ENCODE measurements at regions not wholly inside any gene's neighbourhood (a gene's known extent, or its start where the extent isn't known, plus 50 kb on each side); places are given as distances from the start of the nearest gene placed in this dataset.

DNA sequence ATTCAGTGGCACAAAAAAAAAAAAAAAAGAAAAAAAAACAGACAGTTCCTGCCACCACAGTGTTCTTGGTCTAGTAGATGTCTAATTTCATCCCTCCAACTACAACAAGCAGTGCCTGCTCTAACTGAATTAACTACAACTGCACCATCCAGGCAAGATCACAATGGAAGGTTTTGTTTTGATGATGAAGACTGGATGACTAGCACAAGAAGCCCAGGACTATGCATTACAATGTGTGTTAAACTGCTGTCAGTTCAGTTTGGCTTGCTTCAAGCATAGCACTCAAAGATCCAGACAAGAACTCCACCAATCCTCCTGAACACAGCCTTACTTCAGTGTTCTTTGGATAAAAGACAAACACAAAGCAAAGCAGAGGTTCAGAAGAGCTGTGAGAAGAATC, 279.9 kb downstream of the GRIN2B start:
- TF ChIP-seq, protein P1, sequence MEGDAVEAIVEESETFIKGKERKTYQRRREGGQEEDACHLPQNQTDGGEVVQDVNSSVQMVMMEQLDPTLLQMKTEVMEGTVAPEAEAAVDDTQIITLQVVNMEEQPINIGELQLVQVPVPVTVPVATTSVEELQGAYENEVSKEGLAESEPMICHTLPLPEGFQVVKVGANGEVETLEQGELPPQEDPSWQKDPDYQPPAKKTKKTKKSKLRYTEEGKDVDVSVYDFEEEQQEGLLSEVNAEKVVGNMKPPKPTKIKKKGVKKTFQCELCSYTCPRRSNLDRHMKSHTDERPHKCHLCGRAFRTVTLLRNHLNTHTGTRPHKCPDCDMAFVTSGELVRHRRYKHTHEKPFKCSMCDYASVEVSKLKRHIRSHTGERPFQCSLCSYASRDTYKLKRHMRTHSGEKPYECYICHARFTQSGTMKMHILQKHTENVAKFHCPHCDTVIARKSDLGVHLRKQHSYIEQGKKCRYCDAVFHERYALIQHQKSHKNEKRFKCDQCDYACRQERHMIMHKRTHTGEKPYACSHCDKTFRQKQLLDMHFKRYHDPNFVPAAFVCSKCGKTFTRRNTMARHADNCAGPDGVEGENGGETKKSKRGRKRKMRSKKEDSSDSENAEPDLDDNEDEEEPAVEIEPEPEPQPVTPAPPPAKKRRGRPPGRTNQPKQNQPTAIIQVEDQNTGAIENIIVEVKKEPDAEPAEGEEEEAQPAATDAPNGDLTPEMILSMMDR (IDR thresholded peaks at IDR 0.05) = no peak
- TF ChIP-seq POLR2A (IDR thresholded peaks at IDR 0.05) = no peak

Measured in breast epithelium (tissue), 3 donors.